Activated CD4-positive, alpha-beta memory T cell treated with anti-CD3 and anti-CD28 coated beads for 36 hours (primary cell): ENCODE measurements at regions not wholly inside any gene's neighbourhood (a gene's known extent, or its start where the extent isn't known, plus 50 kb on each side); places are given as distances from the start of the nearest gene placed in this dataset.

Experiments used
- CTCF ChIA-PET: fragments of 350-600 bp; sonication (Branson Sonifier 250); formaldehyde crosslinking; loops from one replicate; lab custom pipeline; 2021; ENCODE audit warnings: antibody characterized with exemption, inconsistent platforms; lab: Charles Lee
- POLR2A ChIA-PET: fragments of 350-600 bp; sonication (Branson Sonifier 250); formaldehyde crosslinking; loops from one replicate; lab custom pipeline; 2021; ENCODE audit warnings: antibody characterized with exemption; lab: Charles Lee
- DNase-seq: peaks from one replicate; pipeline ENCODE4 v3.0.0-alpha.2; 2020
- H3K27ac Mint-ChIP-seq: one replicate; pipeline ENCODE4 v1.8.0; 2021; ENCODE audit warnings: mixed read lengths
- H3K27me3 Mint-ChIP-seq: one replicate; pipeline ENCODE4 v1.8.0; 2021; ENCODE audit warnings: mixed read lengths
- H3K36me3 Mint-ChIP-seq: one replicate; pipeline ENCODE4 v1.8.0; 2021; ENCODE audit warnings: mixed read lengths
- H3K4me1 Mint-ChIP-seq: one replicate; pipeline ENCODE4 v1.8.0; 2021; ENCODE audit warnings: low read depth, mixed read lengths
- H3K4me3 Mint-ChIP-seq: one replicate; pipeline ENCODE4 v1.8.0; 2021; ENCODE audit warnings: mild to moderate bottlenecking, mixed read lengths
- H3K9me3 Mint-ChIP-seq: one replicate; pipeline ENCODE4 v1.8.0; 2021; ENCODE audit warnings: mixed read lengths
- intact Hi-C: fragments of 100-400 bp; cut with micrococcal nuclease; formaldehyde crosslinking; loops from one replicate; pipeline ENCODE4 v1.15.1; 2023

- Mint-ChIP-seq H3K4me1 (no peaks in the 10 kb centered on the region), H3K27ac (no peak overlapping the region), H3K36me3 (no peaks in the 10 kb centered on the region), H3K9me3 (peaks cover 25% of the 10 kb centered on the region), H3K4me3 (no peak overlapping the region), H3K27me3 (peaks cover 19% of the 10 kb centered on the region)
- intact Hi-C loops = no loop called here
- POLR2A ChIA-PET = no interaction called here
- CTCF ChIA-PET = interaction anchor here (1.3 kb wide), 1 partner anchor 9 kb away, joined by 3 read pairs; no protein-coding TSS in a partner anchor
- DNase-seq = no peak
These were observed 228.5 kb upstream of the EXOC2 start for GRCh38 chr6:921400-921799.

DNA sequence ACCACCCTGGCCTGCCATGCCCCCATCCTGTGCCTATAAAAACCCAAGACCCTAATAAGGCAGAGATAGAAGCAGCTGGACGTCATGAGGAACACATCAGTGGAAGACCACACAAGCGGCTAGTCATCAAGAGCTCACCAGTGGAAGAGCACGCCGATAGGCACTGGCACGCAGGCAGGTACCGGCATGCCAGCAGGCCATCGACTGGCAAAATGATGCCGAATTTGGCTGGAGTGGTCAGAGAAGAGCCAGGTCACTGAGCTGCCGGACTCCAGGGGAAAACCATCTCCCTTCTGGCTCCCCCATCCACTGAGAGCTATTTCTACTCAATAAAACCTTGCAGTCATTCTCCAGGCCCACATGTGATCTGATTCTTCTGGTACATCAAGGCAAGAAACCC lies 227.6 kb upstream of the EXOC2 start:
- CTCF ChIA-PET = no interaction called here
- Mint-ChIP-seq H3K27ac (no peak overlapping the region), H3K9me3 (peaks cover 25% of the 10 kb centered on the region)

DNA sequence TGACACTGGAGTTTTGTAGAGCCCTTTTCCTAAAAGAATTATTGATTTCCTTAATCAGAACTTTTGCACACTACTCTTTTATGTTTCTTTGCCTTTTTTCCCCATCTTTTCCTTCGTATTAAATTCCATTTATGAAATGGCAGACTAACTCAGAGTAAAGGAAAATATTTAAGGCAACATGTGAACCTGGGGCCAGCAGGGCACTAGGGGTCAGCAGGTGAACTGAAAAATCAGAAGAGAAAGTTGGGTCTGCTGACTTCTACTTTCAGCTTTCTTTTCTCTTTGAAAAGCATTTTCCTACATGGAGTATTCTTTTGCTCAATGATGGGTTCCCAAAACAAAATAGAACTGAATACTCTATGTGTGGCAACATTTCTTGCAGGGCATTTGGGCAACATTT lies 226.6 kb upstream of the EXOC2 start:
- H3K9me3 Mint-ChIP-seq = peaks cover 25% of the 10 kb centered on the region
- H3K4me1 Mint-ChIP-seq = no peaks in the 10 kb centered on the region
- H3K27me3 Mint-ChIP-seq = peaks cover 21% of the 10 kb centered on the region
- no peak overlapping the region for H3K27ac Mint-ChIP-seq
- intact Hi-C loops = no loop called here
- DNase-seq = no peak
- no peak overlapping the region for H3K4me3 Mint-ChIP-seq
- ChIA-PET CTCF (no interaction called here), POLR2A (no interaction called here)
- no peaks in the 10 kb centered on the region for H3K36me3 Mint-ChIP-seq

More for the DNA sequence above, 227.6 kb upstream of the EXOC2 start:
- Mint-ChIP-seq H3K4me3 (no peak overlapping the region), H3K4me1 (no peaks in the 10 kb centered on the region), H3K36me3 (no peaks in the 10 kb centered on the region), H3K27me3 (peaks cover 17% of the 10 kb centered on the region)
- POLR2A ChIA-PET = no interaction called here
- intact Hi-C loops = no loop called here
- no peak for DNase-seq

- POLR2A ChIA-PET = no interaction called here
- H3K36me3 Mint-ChIP-seq = no peaks in the 10 kb centered on the region
- H3K27me3 Mint-ChIP-seq = peaks cover 18% of the 10 kb centered on the region
- no peak for DNase-seq
- H3K9me3 Mint-ChIP-seq = peaks cover 25% of the 10 kb centered on the region
- intact Hi-C loops = no loop called here
- no peaks in the 10 kb centered on the region for H3K4me1 Mint-ChIP-seq
- H3K27ac Mint-ChIP-seq = no peak overlapping the region
- CTCF ChIA-PET = no interaction called here
- no peak overlapping the region for H3K4me3 Mint-ChIP-seq
These were observed 225.0 kb upstream of the EXOC2 start for GRCh38 chr6:917939-918338.

- intact Hi-C loops = no loop called here
- Mint-ChIP-seq H3K9me3 (peaks cover 25% of the 10 kb centered on the region), H3K4me3 (no peak overlapping the region), H3K27me3 (peaks cover 13% of the 10 kb centered on the region), H3K4me1 (no peaks in the 10 kb centered on the region), H3K27ac (no peak overlapping the region), H3K36me3 (no peaks in the 10 kb centered on the region)
- no peak for DNase-seq
- CTCF ChIA-PET = no interaction called here
- POLR2A ChIA-PET = no interaction called here
These were observed 224.4 kb upstream of the EXOC2 start for GRCh38 chr6:917296-917695.

DNA sequence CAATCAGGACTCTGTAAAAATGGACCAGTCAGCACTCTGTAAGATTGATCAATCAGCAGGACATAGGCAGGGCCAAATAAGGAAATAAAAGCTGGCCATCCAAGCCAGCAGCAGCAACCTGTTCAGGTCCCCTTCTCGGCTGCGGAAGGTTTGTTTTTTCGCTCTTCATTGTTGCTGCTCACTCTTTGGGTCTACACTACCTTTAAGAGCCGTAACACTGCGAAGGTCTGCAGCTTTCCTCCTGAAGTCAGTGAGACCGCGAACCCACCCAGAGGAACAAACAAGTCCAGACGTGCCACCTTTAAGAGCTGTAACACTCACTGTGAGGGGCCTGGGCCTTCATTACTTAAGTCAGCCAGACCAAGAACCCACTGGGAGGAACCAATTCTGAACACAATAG lies 223.2 kb upstream of the EXOC2 start:
- no peaks in the 10 kb centered on the region for H3K36me3 Mint-ChIP-seq
- intact Hi-C loops = no loop called here
- CTCF ChIA-PET = no interaction called here
- POLR2A ChIA-PET = no interaction called here
- H3K4me3 Mint-ChIP-seq = no peak overlapping the region
- DNase-seq = no peak
- no peak overlapping the region for H3K27ac Mint-ChIP-seq
- peaks cover 17% of the 10 kb centered on the region for H3K9me3 Mint-ChIP-seq
- no peaks in the 10 kb centered on the region for H3K4me1 Mint-ChIP-seq
- peaks cover 13% of the 10 kb centered on the region for H3K27me3 Mint-ChIP-seq

GRCh38 chr6:912871-913835 lies 220.2 kb upstream of the EXOC2 start:
- no peak overlapping the region for H3K27ac Mint-ChIP-seq
- no peak for DNase-seq
- intact Hi-C loops = no loop called here
- no peaks in the 10 kb centered on the region for H3K4me1 Mint-ChIP-seq
- no peaks in the 10 kb centered on the region for H3K36me3 Mint-ChIP-seq
- ChIA-PET POLR2A (no interaction called here), CTCF (interaction anchor here (1.0 kb wide), 1 partner anchor 9 kb away, joined by 3 read pairs; no protein-coding TSS in a partner anchor)
- no peak overlapping the region for H3K4me3 Mint-ChIP-seq
- peaks cover 13% of the 10 kb centered on the region for H3K27me3 Mint-ChIP-seq
- H3K9me3 Mint-ChIP-seq = peaks cover 3% of the 10 kb centered on the region

DNA sequence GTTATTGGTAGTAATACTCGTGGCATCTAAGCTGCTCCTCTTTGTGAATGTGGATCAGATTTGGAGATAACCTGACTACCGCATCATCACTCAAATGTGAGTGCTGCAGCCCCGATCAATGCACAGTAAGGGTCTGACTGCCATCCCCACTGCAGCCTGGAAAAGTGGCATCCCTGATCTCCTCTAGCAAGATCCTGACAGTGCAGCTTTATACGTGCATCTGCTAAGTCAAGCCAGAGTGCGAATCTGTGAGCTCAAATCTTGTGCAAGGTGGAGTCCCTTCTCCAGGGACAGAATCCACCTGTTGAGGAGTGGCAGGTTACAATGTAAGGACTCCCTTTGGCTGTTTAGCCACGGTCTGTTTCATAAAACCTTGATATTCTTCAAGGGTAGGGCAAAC lies 215.0 kb upstream of the EXOC2 start:
- CTCF ChIA-PET = no interaction called here
- Mint-ChIP-seq H3K36me3 (no peaks in the 10 kb centered on the region), H3K9me3 (no peaks in the 10 kb centered on the region), H3K4me3 (no peak overlapping the region), H3K4me1 (no peaks in the 10 kb centered on the region), H3K27ac (no peak overlapping the region), H3K27me3 (peaks cover 2% of the 10 kb centered on the region)
- POLR2A ChIA-PET = no interaction called here
- DNase-seq = no peak
- intact Hi-C loops = no loop called here

DNA sequence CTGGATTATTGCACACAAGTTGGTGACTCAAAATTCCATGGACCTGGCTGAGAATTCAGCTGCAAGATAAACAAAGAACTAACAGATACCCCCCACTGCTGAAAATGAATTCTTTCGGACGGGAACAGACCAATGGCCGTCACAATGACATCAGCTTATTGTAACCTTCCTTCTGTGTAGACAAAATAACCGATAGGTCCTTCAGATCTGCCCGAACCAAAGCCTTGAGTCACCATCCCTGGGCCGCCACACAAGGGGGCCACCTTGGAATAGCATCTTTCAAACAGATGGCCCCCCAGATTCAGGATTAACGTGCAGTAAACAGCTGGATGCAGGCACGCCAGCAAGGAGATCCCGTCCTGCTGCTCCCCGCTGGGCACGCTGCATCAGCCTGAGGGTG lies 214.0 kb upstream of the EXOC2 start:
- H3K9me3 Mint-ChIP-seq = no peaks in the 10 kb centered on the region
- POLR2A ChIA-PET = no interaction called here
- no peaks in the 10 kb centered on the region for H3K36me3 Mint-ChIP-seq
- DNase-seq = no peak
- no peaks in the 10 kb centered on the region for H3K4me1 Mint-ChIP-seq
- H3K4me3 Mint-ChIP-seq = no peak overlapping the region
- CTCF ChIA-PET = no interaction called here
- intact Hi-C loops = no loop called here
- H3K27ac Mint-ChIP-seq = no peak overlapping the region
- H3K27me3 Mint-ChIP-seq = peaks cover 2% of the 10 kb centered on the region

DNA sequence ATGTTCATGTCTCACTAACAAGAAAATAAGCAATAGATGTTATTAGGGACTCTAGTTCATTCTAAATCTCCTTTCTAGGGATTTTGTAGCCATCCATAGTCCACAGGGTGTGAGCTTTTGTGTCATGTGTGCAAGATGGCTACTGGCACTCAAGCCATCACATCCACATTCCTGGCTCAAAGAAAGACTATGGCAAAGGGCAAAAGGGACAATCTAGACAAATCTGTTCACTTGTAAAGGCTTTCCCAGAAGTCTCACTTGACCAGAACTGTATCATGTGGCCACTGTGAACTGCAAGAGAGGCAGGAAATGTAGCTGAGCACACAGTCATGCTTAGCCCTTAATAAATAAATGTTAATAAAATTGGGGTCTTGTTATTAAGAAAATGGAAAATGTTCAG lies 212.6 kb upstream of the EXOC2 start:
- intact Hi-C loops = no loop called here
- Mint-ChIP-seq H3K27ac (no peak overlapping the region), H3K4me1 (no peaks in the 10 kb centered on the region), H3K9me3 (no peaks in the 10 kb centered on the region), H3K36me3 (no peaks in the 10 kb centered on the region), H3K27me3 (peaks cover 2% of the 10 kb centered on the region), H3K4me3 (no peak overlapping the region)
- ChIA-PET POLR2A (no interaction called here), CTCF (no interaction called here)
- no peak for DNase-seq

DNA sequence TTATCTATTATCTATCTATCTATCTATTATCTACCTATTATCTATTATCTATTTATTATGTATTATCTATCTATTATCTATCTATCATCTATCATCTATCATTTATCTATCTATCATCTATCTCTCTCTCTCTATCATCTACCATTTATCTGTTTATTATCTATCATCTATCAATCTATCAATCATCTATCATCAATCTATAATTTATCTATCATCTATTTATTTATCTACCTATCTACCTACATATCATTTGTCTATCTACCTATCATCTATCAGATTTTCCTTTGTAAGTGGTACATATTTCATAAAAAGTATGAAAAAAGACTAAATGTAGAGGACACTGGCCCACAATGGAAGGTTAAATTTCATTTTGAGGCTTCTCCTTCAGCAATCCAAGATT lies 212.1 kb upstream of the EXOC2 start:
- no peak for DNase-seq
- Mint-ChIP-seq H3K9me3 (no peaks in the 10 kb centered on the region), H3K4me1 (no peaks in the 10 kb centered on the region), H3K27ac (no peak overlapping the region), H3K27me3 (peaks cover 2% of the 10 kb centered on the region), H3K36me3 (no peaks in the 10 kb centered on the region), H3K4me3 (no peak overlapping the region)
- intact Hi-C loops = no loop called here
- POLR2A ChIA-PET = no interaction called here
- CTCF ChIA-PET = no interaction called here

- H3K27me3 Mint-ChIP-seq = peaks cover 4% of the 10 kb centered on the region
- no peaks in the 10 kb centered on the region for H3K36me3 Mint-ChIP-seq
- no peaks in the 10 kb centered on the region for H3K4me1 Mint-ChIP-seq
- ChIA-PET POLR2A (no interaction called here), CTCF (no interaction called here)
- intact Hi-C loops = no loop called here
- no peak overlapping the region for H3K27ac Mint-ChIP-seq
- H3K4me3 Mint-ChIP-seq = no peak overlapping the region
- DNase-seq = no peak
- no peaks in the 10 kb centered on the region for H3K9me3 Mint-ChIP-seq
These were observed 210.8 kb upstream of the EXOC2 start for GRCh38 chr6:903761-904160.
